HG03457 (cell line): ENCODE measurements at regions not wholly inside any gene's neighbourhood (a gene's known extent, or its start where the extent isn't known, plus 50 kb on each side); places are given as distances from the start of the nearest gene placed in this dataset.
"Not testable (repeated sequence)": the region's sequence is repeated elsewhere in the genome, so short reads cannot be mapped to it uniquely, and the experiment has no call there.

Experiments used
- ATAC-seq: cut with Tn5 transposase; IDR thresholded peaks from one replicate; pipeline ENCODE4 v1.9.1; 2021; ENCODE audit warnings: moderate number of reproducible peaks; ENCODE audit not compliant: unreplicated experiment

GRCh38 chr2:217604527-217605194 lies 398.1 kb downstream of the TNS1 start:
- no peak for ATAC-seq

- ATAC-seq, result no peak
Measured at GRCh38 chr2:217601601-217602000, 401.2 kb downstream of the TNS1 start.

- no peak for ATAC-seq
Measured at GRCh38 chr2:217599906-217600305, 402.9 kb downstream of the TNS1 start.

GRCh38 chr2:217597681-217598080 lies 405.1 kb downstream of the TNS1 start:
- no peak for ATAC-seq

- no peak for ATAC-seq
Measured at GRCh38 chr2:217597145-217597544, 405.6 kb downstream of the TNS1 start.

- no peak for ATAC-seq
Measured at GRCh38 chr2:217593732-217594131, 409.1 kb downstream of the TNS1 start.

GRCh38 chr2:217588266-217588665 lies 414.5 kb downstream of the TNS1 start:
- ATAC-seq, result no peak

GRCh38 chr2:217585362-217585761 lies 417.4 kb downstream of the TNS1 start:
- no peak for ATAC-seq

GRCh38 chr2:217580407-217580806 lies 422.4 kb downstream of the TNS1 start:
- not testable (repeated sequence) for ATAC-seq

- ATAC-seq, result no peak
Measured at GRCh38 chr2:217573571-217573970, 429.2 kb downstream of the TNS1 start.

- no peak for ATAC-seq
Measured at GRCh38 chr2:217570394-217570793, 432.4 kb downstream of the TNS1 start.

- no peak for ATAC-seq
Measured at GRCh38 chr2:217568289-217568971, 434.4 kb downstream of the TNS1 start.

- ATAC-seq, result no peak
Measured at GRCh38 chr2:217563565-217563964, 439.2 kb downstream of the TNS1 start.

GRCh38 chr2:217562871-217563480 lies 439.8 kb downstream of the TNS1 start:
- no peak for ATAC-seq

- no peak for ATAC-seq
Measured at GRCh38 chr2:217559084-217559483, 443.7 kb downstream of the TNS1 start.

- no peak for ATAC-seq
Measured at GRCh38 chr2:217555081-217555876, 447.5 kb downstream of the TNS1 start.

GRCh38 chr2:217553679-217554078 lies 449.1 kb downstream of the TNS1 start:
- ATAC-seq, result no peak

- no peak for ATAC-seq
Measured at GRCh38 chr2:217553202-217553601, 449.6 kb downstream of the TNS1 start.

- no peak for ATAC-seq
Measured at GRCh38 chr2:217552081-217552480, 450.7 kb downstream of the TNS1 start.

GRCh38 chr2:217551252-217551899 lies 451.4 kb downstream of the TNS1 start:
- ATAC-seq, result no peak

GRCh38 chr2:217539126-217539525 lies 463.7 kb downstream of the TNS1 start:
- no peak for ATAC-seq
